Hematopoietic multipotent progenitor cell (in vitro differentiated cells): ENCODE measurements at regions not wholly inside any gene's neighbourhood (a gene's known extent, or its start where the extent isn't known, plus 50 kb on each side); places are given as distances from the start of the nearest gene placed in this dataset.

Experiments
- DNase-seq, 3 donors: peaks; one replicate each; pipeline ENCODE4 v3.0.0-alpha.2; 2011 to 2015; ENCODE audit warnings: low read depth in 2 of 3, low spot score in 2 of 3

DNA sequence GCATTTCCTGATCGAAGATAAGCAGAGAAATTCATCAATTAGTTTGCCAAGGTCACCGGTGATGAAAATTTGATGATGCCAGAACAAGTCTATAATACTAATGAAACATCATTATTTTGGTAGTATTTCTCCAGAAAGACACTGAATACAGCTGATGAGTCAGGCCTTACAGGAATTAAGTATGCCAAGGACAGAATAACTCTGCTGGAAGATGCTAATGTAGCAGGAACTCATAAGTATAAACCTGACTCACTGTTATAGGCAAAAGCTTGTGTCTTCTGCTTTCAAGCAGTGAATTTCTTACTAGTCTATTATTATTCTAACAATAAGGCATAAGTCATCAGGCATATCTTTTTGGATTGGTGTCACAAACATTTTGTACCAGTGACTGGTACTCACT lies 1825.1 kb upstream of the IGFBP7 start:
- DNase-seq: no peak

GRCh38 chr4:58936436-58936835 lies 1826.3 kb upstream of the IGFBP7 start:
- no peak for DNase-seq

GRCh38 chr4:58940167-58940566 lies 1830.0 kb upstream of the IGFBP7 start:
- DNase-seq: no peak

- no peak for DNase-seq
These were observed 1831.1 kb upstream of the IGFBP7 start for GRCh38 chr4:58941286-58941685.

DNA sequence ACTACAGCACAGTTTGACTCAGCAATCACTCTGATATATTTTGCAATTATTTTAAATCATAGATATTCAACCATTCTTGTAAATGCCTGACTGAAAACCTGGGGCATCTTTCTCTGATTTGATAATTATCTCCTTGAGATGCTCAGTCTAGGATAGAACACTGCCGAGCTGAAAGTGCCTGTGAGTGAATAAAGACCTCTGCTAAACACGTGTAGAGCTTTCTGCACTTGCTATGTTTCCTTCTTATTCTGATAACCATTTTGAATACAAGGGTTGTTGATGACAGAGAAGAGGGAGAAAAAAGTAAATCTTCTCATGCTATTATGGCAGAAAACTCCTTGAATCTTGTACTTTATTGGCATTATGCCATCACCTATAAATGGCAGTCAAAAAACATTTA lies 1843.4 kb upstream of the IGFBP7 start:
- no peak for DNase-seq

- no peak for DNase-seq
These were observed 1847.5 kb upstream of the IGFBP7 start for GRCh38 chr4:58957711-58958110.

DNA sequence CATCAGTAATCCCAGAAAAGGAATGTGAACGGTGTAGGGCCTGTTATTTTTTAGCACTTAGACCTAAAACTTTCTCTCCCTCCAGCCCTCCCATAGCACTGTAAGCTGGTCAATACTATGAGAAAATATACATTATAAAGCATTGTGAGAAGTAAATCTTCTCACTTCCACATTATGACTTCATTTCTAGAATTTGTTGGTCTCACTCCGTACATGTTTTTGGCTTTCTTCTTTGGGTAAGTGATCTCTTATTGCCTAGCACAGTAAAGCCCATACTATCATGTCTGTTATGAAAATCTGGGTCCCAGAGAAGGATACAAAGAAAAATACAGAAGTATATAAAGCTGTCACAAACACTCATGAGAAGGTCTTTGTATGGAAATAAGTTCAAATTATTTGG lies 1851.1 kb upstream of the IGFBP7 start:
- DNase-seq: no peak

GRCh38 chr4:58961925-58962324 lies 1851.7 kb upstream of the IGFBP7 start:
- DNase-seq: no peak

DNA sequence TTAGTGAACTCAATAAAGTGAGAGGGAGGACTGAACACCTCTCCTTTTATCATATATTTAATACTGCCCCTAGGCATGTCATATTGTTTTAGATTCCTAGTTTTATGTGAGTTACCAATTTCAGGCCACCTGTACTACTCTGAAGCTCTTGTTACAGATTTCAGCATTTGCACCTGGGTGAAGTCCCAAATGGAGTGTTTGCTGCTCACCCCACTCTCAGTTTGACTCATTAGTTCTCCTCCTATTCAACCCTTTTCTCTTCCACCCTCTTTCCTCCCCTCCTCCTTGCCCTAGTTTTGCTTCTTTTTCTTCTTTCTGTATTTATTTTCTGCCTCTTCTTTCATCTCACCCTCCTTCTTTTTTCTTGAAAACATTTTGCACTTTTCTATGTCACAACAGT lies 1852.2 kb upstream of the IGFBP7 start:
- no peak for DNase-seq

DNA sequence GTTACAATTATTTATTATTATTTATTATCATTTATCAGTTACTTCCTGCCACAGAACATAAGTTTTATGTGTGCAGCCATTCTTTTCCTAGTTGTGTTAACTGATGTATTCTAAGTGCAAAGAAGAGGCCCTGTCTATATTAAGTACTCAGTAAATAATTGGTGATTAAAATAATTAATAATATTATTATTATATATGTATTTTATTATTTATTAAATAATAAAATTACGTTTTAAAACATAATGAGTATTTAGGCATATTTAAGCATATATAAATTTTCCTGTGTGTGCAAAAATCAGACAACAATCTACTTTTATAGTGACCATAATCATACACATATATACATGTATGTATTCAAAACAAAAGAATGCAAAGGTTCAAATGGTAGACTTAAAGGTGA lies 1871.6 kb upstream of the IGFBP7 start:
- no peak for DNase-seq

GRCh38 chr4:58983887-58984286 lies 1873.7 kb upstream of the IGFBP7 start:
- no peak for DNase-seq

DNA sequence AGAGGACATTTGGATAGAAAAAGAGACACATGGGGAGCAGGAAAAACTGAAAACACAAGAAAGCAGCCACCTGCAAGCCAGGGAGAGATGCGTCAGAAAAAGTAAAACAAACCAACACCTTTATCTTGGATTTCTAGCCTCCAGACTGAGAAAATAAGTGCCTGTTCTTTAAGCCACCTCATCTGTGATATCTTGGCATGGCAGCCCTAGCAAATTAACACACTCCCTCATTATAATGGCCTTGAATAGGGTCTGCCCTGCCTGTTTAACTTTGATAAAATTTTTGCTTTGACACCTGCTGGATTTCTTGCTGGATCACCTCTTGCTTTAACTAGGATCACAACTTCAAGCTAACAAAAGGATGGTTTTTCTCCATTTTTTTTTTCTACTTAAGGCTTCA lies 1892.0 kb upstream of the IGFBP7 start:
- DNase-seq: no peak

DNA sequence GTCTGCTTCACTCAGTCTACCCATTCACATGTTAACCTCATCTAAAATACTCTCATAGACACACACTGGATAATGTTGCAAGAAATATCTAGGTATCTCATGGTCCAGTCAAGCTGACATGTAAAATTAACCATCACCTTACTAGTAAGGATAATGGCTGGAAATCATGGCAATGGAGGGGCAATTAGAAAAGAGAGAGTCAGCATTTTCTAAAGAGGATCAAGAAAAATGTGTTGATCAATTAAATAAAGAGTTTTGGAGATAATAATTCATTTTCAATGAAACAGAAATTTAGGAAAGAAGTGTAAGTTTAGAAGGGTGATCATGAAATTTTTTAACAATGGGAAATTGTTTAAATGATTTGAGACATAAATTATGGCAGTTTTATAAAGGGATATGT lies 1914.1 kb upstream of the IGFBP7 start:
- DNase-seq: no peak

DNA sequence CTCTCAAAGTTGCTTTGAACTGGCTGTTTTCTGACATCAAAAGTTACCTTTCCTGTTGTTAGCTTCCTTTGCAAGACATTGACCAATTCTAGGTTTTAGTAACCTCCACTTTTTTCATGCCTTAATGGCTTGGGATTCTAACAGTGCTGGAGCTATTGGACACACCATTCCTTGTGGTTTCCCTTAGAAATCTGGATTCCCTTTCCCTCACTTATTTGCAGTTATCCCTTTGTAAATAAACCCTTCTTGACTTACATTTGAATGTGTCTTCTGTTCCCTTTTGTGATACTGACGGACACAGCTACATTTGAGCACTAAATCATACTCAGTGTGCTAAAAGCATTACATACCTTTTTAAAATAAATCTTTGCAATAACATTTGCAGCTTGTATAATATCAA lies 1927.6 kb upstream of the IGFBP7 start:
- DNase-seq: no peak

DNA sequence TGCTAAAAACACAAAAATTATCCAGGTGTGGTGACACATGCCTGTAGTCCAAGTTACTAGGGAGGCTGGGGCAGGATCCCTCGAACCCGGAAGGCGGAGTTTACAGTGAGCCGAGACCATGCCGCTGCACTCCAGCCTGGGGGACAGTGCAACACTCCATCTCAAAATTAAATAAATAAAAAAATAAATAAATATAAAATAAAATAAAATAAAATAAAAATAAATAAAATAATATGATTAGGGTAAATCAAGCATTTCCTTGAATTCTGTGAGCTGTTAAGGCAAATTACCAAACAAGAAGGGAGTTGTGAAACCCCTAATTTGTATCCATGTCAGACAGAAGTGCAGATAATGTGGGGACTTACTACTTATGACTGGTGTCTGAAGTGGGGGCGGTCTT lies 1928.9 kb upstream of the IGFBP7 start:
- no peak for DNase-seq

DNA sequence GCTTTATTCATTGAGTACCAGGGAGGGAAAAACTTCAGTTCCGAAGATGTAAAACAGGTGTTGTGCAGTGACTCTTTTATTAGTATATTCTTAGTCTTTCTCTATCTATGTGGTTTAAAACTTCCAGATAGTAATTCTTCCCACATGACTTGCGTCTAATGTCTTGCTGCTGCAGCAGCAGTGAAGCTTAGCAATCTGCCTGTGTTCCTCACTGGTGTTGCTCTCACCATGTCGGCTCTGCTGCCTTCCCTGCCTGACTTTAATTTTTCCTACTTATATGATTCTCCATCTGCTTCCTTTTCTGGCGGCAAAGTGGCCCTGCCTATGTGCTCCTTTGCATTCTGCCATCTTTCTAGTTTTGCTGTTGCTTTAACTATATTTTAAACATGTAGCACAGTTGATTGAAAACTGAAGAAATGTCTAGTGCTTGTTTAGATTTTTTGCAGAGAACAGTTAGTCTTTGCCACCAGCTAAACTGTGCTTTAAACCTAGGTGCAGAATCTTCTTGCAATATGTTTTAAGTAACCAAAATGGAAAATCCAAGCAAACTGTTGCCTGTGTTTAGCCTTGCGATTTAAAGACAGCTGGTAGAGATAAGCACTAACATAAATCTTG lies 1934.2 kb upstream of the IGFBP7 start:
- DNase-seq: no peak

GRCh38 chr4:59054086-59054485 lies 1943.9 kb upstream of the IGFBP7 start:
- no peak for DNase-seq

GRCh38 chr4:59057804-59058203 lies 1947.6 kb upstream of the IGFBP7 start:
- no peak for DNase-seq

- no peak for DNase-seq
These were observed 1948.4 kb upstream of the IGFBP7 start for GRCh38 chr4:59058543-59058942.

GRCh38 chr4:59060002-59060846 lies 1950.0 kb upstream of the IGFBP7 start:
- no peak for DNase-seq

- DNase-seq: no peak
These were observed 1950.7 kb upstream of the IGFBP7 start for GRCh38 chr4:59060895-59061294.

- no peak for DNase-seq
These were observed 1953.0 kb upstream of the IGFBP7 start for GRCh38 chr4:59063015-59063720.
